ENCODE measurements at regions not wholly inside any gene's neighbourhood (a gene's known extent, or its start where the extent isn't known, plus 50 kb on each side); places are given as distances from the start of the nearest gene placed in this dataset.

- TF ChIP-seq, protein P1, sequence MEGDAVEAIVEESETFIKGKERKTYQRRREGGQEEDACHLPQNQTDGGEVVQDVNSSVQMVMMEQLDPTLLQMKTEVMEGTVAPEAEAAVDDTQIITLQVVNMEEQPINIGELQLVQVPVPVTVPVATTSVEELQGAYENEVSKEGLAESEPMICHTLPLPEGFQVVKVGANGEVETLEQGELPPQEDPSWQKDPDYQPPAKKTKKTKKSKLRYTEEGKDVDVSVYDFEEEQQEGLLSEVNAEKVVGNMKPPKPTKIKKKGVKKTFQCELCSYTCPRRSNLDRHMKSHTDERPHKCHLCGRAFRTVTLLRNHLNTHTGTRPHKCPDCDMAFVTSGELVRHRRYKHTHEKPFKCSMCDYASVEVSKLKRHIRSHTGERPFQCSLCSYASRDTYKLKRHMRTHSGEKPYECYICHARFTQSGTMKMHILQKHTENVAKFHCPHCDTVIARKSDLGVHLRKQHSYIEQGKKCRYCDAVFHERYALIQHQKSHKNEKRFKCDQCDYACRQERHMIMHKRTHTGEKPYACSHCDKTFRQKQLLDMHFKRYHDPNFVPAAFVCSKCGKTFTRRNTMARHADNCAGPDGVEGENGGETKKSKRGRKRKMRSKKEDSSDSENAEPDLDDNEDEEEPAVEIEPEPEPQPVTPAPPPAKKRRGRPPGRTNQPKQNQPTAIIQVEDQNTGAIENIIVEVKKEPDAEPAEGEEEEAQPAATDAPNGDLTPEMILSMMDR (IDR thresholded peaks at IDR 0.05; ENCODE audit: low read depth, low read length, poor library complexity, severe bottlenecking), result no peak
- TF ChIP-seq EZH2phosphoT487 (IDR thresholded peaks at IDR 0.05; ENCODE audit: borderline replicate concordance, low read length), result no peak
These were observed 484.1 kb upstream of the SEMA6A start for GRCh38 chr5:117058740-117059139.
